PC-9 (cell line): ENCODE measurements at regions not wholly inside any gene's neighbourhood (a gene's known extent, or its start where the extent isn't known, plus 50 kb on each side); places are given as distances from the start of the nearest gene placed in this dataset.

Experiments
- EZH2 ChIP-seq: fragments of 200-600 bp; sonication (generic); IDR thresholded peaks from 2 replicates; pipeline ENCODE4 v1.8.0; 2017; ENCODE audit warnings: antibody characterized with exemption, low read depth
- TF ChIP-seq, protein P1 (sequence below): fragments of 200-600 bp; sonication (generic); conservative IDR thresholded peaks from 2 replicates; pipeline ENCODE4 v1.6.1; 2017; ENCODE audit warnings: mixed run types, antibody characterized with exemption, mild to moderate bottlenecking, moderate library complexity

DNA sequence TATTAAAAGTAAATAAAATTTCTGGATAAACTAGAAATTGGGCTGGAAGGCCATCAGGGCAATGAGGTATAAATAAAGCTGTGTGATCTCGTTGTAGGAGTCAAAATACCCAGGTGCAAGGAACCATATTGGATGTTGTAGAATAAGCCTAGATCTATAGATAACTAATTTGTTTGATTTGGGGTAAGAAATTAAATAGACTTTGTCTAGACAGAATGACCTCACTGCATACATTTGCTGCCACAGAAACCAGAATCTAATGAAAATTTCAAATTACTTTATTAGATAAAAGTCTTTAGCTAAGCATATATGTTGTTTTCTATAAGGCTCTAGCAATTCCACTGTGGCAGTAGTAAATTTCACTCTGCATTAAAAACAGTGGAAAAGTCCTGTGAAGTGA, 225.2 kb upstream of the ITGA1 start:
- TF ChIP-seq, protein P1, sequence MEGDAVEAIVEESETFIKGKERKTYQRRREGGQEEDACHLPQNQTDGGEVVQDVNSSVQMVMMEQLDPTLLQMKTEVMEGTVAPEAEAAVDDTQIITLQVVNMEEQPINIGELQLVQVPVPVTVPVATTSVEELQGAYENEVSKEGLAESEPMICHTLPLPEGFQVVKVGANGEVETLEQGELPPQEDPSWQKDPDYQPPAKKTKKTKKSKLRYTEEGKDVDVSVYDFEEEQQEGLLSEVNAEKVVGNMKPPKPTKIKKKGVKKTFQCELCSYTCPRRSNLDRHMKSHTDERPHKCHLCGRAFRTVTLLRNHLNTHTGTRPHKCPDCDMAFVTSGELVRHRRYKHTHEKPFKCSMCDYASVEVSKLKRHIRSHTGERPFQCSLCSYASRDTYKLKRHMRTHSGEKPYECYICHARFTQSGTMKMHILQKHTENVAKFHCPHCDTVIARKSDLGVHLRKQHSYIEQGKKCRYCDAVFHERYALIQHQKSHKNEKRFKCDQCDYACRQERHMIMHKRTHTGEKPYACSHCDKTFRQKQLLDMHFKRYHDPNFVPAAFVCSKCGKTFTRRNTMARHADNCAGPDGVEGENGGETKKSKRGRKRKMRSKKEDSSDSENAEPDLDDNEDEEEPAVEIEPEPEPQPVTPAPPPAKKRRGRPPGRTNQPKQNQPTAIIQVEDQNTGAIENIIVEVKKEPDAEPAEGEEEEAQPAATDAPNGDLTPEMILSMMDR: no peak
- TF ChIP-seq EZH2: no peak
